Testis (tissue), 2 donors: ENCODE measurements at regions not wholly inside any gene's neighbourhood (a gene's known extent, or its start where the extent isn't known, plus 50 kb on each side); places are given as distances from the start of the nearest gene placed in this dataset.

Experiments
- CTCF ChIP-seq, 3 experiments: fragments of 450-650 bp in 2 of 3; fragments of 200-600 bp in 1 of 3; sonication (generic) in 1 of 3; IDR thresholded peaks; one replicate each; pipeline ENCODE4 v1.5.1; 2016 to 2019; ENCODE audit warnings: antibody characterized with exemption in 3 of 3, mild to moderate bottlenecking in 2 of 3, moderate library complexity in 1 of 3
- POLR2A ChIP-seq: fragments of 450-650 bp; IDR thresholded peaks from one replicate; pipeline ENCODE4 v1.6.1; 2017; ENCODE audit warnings: antibody characterized with exemption, mild to moderate bottlenecking, moderate library complexity

GRCh38 chr5:3698412-3698811 lies 102.8 kb downstream of the IRX1 start:
- TF ChIP-seq POLR2A (no peak), CTCF (IDR thresholded peaks at IDR 0.05) (no peak)
